ENCODE measurements at regions not wholly inside any gene's neighbourhood (a gene's known extent, or its start where the extent isn't known, plus 50 kb on each side); places are given as distances from the start of the nearest gene placed in this dataset.

GRCh38 chr15:96767703-96768434 is 437.4 kb downstream of the NR2F2 start:
- Histone ChIP-seq H2BK120ac (ENCODE audit: low read depth, low read length) (no peak overlapping the region), H3K4me2 (ENCODE audit: low read depth, low read length) (no peak overlapping the region), H3K56ac (ENCODE audit: extremely low read depth, insufficient read depth, low read length) (no peak overlapping the region), H3K4me1 (ENCODE audit: control insufficient read depth, insufficient read depth, low read length) (no peaks in the 10 kb centered on the region), H4K20me1 (ENCODE audit: insufficient read depth, low read length) (no peaks in the 10 kb centered on the region), H2BK20ac (ENCODE audit: low read depth, low read length) (no peak overlapping the region), H3K9ac (ENCODE audit: low read depth, low read length) (no peak overlapping the region), H3K4me3 (ENCODE audit: insufficient read depth, low read depth, low read length) (no peak overlapping the region), H2AK9ac (replicated peaks; ENCODE audit: low read depth, low read length, poor library complexity) (no peak overlapping the region), H3K9me3 (ENCODE audit: control insufficient read depth, insufficient read depth, low read length) (peaks cover 29% of the 10 kb centered on the region), H2BK5ac (ENCODE audit: low read depth, low read length, poor library complexity, severe bottlenecking) (no peak overlapping the region), H2BK15ac (ENCODE audit: low read depth, low read length) (no peak overlapping the region), H3K4ac (ENCODE audit: low read depth, low read length) (no peak overlapping the region), H3K9me1 (ENCODE audit: insufficient read depth, low read length) (no peaks in the 10 kb centered on the region), H2AFZ (replicated peaks; ENCODE audit: low read length, poor library complexity) (no peak overlapping the region), H4K91ac (ENCODE audit: insufficient read depth, low read depth, low read length) (no peak overlapping the region), H3K14ac (replicated peaks; ENCODE audit: low read depth, low read length) (no peak overlapping the region), H3K23ac (ENCODE audit: low read depth, low read length) (no peak overlapping the region), H3K18ac (ENCODE audit: low read depth, low read length) (no peak overlapping the region), H3K27ac (ENCODE audit: insufficient read depth, low read length) (no peak overlapping the region), H2AK5ac (ENCODE audit: low read depth, low read length) (no peak overlapping the region), H4K8ac (ENCODE audit: low read depth in 2 of 2, low read length in 2 of 2) (no peak overlapping the region), H3K79me1 (ENCODE audit: low read depth in 1 of 2, low read length in 2 of 2) (no peaks in the 10 kb centered on the region), H4K5ac (ENCODE audit: low read depth, low read length) (no peak overlapping the region), H3K36me3 (ENCODE audit: control insufficient read depth, insufficient read depth, low read length) (no peaks in the 10 kb centered on the region), H3K27me3 (ENCODE audit: control insufficient read depth, insufficient read depth, low read length) (no peaks in the 10 kb centered on the region)
- TF ChIP-seq MXI1 (IDR thresholded peaks at IDR 0.05; ENCODE audit: borderline replicate concordance, low read depth, low read length) (no peak), NFE2L2 (IDR thresholded peaks at IDR 0.05; ENCODE audit: low read depth, low read length) (no peak), ELK1 (IDR thresholded peaks at IDR 0.05; ENCODE audit: borderline replicate concordance, low read depth, low read length) (no peak), USF2 (IDR thresholded peaks at IDR 0.05; ENCODE audit: low read depth, low read length) (no peak), POLR2A (IDR thresholded peaks at IDR 0.05; ENCODE audit: low read depth, low read length) (no peak), BHLHE40 (IDR thresholded peaks at IDR 0.05; ENCODE audit: low read depth, low read length) (no peak), FOS (IDR thresholded peaks at IDR 0.05; ENCODE audit: low read depth, low read length) (no peak), SMC3 (IDR thresholded peaks at IDR 0.05; ENCODE audit: low read depth, low read length) (no peak)
- POLR2A ChIA-PET (ENCODE audit: unreplicated experiment), result no interaction called here
- intact Hi-C loops (cut with micrococcal nuclease) (no loop called here), in situ Hi-C loops (cut with MboI; ENCODE audit: low sequenced_read_pairs) (no loop called here), dilution Hi-C loops (cut with HindIII; ENCODE audit: low sequenced_read_pairs, unreplicated experiment) (no loop called here)
- CTCF ChIA-PET, result no interaction called here
- no CpG with 5 or more reads among the region's 10 CpGs for WGBS, 2 experiments (ENCODE audit: extremely low coverage in 2 of 2, insufficient read length in 1 of 2)
- no peak for DNase-seq
- no TSS peak for BruUV-seq (replicated peaks)
- no peak for ATAC-seq (ENCODE audit: low read depth)

Measured in IMR-90 (cell line).